PFSK-1 (cell line): ENCODE measurements at regions not wholly inside any gene's neighbourhood (a gene's known extent, or its start where the extent isn't known, plus 50 kb on each side); places are given as distances from the start of the nearest gene placed in this dataset.

Source experiments
- FOXP2 ChIP-seq: optimal IDR thresholded peaks from 2 replicates; pipeline ENCODE3; 2011; ENCODE audit warnings: borderline replicate concordance, control low read depth, inconsistent platforms; ENCODE audit not compliant: insufficient read depth; ENCODE audit errors: extremely low read length, extremely low read depth
- POLR2AphosphoS5 ChIP-seq: IDR thresholded peaks from 2 replicates; pipeline ENCODE4 v1.6.1; 2012; ENCODE audit warnings: low read depth, mild to moderate bottlenecking, control low read depth, low read length, moderate library complexity
- SIN3A ChIP-seq: IDR thresholded peaks from 2 replicates; pipeline ENCODE4 v1.6.1; 2012; ENCODE audit warnings: mild to moderate bottlenecking, low read length, moderate library complexity, borderline replicate concordance; ENCODE audit not compliant: insufficient read depth
- TAF1 ChIP-seq: IDR thresholded peaks from 2 replicates; pipeline ENCODE4 v1.6.1; 2012; ENCODE audit warnings: low read length, control low read depth, borderline replicate concordance; ENCODE audit not compliant: insufficient read depth
- TF ChIP-seq, protein P1 (sequence below), 2 experiments: IDR thresholded peaks; 2 replicates each; pipeline versions ENCODE4 v1.6.1 to v1.8.0; 2011 to 2012; ENCODE audit warnings: low read depth in 2 of 2, low read length in 2 of 2, control low read depth in 1 of 2, inconsistent platforms in 1 of 2, mild to moderate bottlenecking in 1 of 2, moderate library complexity in 1 of 2; ENCODE audit not compliant: insufficient read depth in 1 of 2

- no peak for TF ChIP-seq TAF1
These were observed 319.4 kb upstream of the NFIA start for GRCh38 chr1:60762911-60763310.

GRCh38 chr1:60762176-60762575, 320.2 kb upstream of the NFIA start:
- TF ChIP-seq, protein P1, sequence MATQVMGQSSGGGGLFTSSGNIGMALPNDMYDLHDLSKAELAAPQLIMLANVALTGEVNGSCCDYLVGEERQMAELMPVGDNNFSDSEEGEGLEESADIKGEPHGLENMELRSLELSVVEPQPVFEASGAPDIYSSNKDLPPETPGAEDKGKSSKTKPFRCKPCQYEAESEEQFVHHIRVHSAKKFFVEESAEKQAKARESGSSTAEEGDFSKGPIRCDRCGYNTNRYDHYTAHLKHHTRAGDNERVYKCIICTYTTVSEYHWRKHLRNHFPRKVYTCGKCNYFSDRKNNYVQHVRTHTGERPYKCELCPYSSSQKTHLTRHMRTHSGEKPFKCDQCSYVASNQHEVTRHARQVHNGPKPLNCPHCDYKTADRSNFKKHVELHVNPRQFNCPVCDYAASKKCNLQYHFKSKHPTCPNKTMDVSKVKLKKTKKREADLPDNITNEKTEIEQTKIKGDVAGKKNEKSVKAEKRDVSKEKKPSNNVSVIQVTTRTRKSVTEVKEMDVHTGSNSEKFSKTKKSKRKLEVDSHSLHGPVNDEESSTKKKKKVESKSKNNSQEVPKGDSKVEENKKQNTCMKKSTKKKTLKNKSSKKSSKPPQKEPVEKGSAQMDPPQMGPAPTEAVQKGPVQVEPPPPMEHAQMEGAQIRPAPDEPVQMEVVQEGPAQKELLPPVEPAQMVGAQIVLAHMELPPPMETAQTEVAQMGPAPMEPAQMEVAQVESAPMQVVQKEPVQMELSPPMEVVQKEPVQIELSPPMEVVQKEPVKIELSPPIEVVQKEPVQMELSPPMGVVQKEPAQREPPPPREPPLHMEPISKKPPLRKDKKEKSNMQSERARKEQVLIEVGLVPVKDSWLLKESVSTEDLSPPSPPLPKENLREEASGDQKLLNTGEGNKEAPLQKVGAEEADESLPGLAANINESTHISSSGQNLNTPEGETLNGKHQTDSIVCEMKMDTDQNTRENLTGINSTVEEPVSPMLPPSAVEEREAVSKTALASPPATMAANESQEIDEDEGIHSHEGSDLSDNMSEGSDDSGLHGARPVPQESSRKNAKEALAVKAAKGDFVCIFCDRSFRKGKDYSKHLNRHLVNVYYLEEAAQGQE (IDR thresholded peaks at IDR 0.05; ENCODE audit: insufficient read depth in 1 of 2, low read depth in 2 of 2, low read length in 2 of 2): no peak
- TF ChIP-seq SIN3A (no peak), TAF1 (no peak), FOXP2 (no peak), POLR2AphosphoS5 (no peak)

- TF ChIP-seq POLR2AphosphoS5 (no peak), SIN3A (no peak), FOXP2 (no peak), TAF1 (no peak)
- TF ChIP-seq, protein P1 (IDR thresholded peaks at IDR 0.05; ENCODE audit: insufficient read depth in 1 of 2, low read depth in 2 of 2, low read length in 2 of 2): no peak
These were observed 323.1 kb upstream of the NFIA start for GRCh38 chr1:60759291-60759690.

DNA sequence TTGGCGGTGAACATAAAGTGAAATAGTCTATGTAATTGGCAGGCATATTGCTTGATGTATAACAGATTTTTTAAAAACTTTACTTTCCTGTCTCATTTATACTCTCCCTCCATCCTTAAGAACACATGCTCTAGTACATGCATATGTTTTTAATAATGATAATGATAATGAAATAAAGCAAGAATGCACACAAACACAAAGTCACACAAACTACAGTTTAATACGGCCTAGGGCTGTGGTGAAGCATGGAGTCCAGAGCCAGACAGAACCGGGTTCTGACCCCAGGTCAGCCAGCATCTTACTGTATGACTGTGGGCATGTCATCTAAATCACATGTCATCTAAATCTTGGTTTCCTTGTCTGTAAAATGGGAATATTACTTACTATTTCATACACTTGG, 324.9 kb upstream of the NFIA start:
- no peak for TF ChIP-seq SIN3A
- no peak for TF ChIP-seq POLR2AphosphoS5
- no peak for TF ChIP-seq TAF1
- TF ChIP-seq, protein P1 (IDR thresholded peaks at IDR 0.05; ENCODE audit: insufficient read depth in 1 of 2, low read depth in 2 of 2, low read length in 2 of 2): no peak
- no peak for TF ChIP-seq FOXP2

DNA sequence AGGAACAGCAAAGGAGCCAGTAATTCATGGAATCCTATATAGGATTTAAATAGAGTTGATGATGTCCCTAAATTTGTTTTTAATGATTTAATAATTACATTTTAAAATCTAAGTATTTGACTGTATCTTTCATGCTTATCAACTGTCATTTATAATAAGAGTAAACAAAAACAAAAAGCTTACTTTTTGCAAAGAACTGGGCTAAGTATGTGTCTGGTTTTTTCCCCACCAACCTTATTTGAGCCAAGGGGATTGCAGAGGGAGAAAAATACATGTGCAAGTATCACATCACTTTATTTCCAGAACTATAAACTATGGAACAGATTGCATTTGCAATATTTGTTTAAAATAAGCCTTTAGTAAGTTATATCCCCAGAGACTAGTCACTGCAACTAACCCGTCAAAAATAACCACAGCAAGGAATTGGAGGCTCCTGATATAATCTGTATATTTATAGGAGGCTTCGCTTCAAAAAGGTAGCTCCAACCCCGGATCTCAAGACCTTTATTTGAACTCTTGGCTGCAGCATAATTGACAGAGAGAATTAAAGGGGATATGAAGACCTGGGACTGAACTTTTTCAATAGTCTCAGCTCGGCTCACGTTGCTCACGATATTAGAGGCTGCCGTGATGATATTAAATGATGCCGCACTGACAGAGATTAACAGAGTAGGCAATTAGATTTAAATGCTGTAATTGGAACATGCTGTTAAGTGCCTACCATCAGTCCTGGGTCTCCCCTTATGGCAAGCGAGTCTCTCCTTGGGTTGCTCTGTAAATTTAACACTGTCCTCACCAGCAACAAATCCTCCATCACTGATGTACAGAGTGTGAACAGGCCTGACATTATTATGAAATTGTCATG, 329.1 kb upstream of the NFIA start:
- TF ChIP-seq POLR2AphosphoS5 (no peak), SIN3A (no peak), TAF1 (no peak)

- TF ChIP-seq SIN3A: no peak
- TF ChIP-seq, protein P1 (IDR thresholded peaks at IDR 0.05; ENCODE audit: insufficient read depth in 1 of 2, low read depth in 2 of 2, low read length in 2 of 2): no peak
- no peak for TF ChIP-seq FOXP2
- TF ChIP-seq POLR2AphosphoS5: no peak
- TF ChIP-seq TAF1: no peak
These were observed 331.1 kb upstream of the NFIA start for GRCh38 chr1:60751306-60751705.
